Keratinocyte (primary cell): ENCODE measurements at regions not wholly inside any gene's neighbourhood (a gene's known extent, or its start where the extent isn't known, plus 50 kb on each side); places are given as distances from the start of the nearest gene placed in this dataset.

ENCODE experiments used
- DNase-seq: peaks from one replicate; pipeline ENCODE4 v3.0.0-alpha.2; 2011; ENCODE audit warnings: low read depth, missing footprints, low spot score
- FAIRE-seq: peaks from 2 replicates; lab custom pipeline; 2011; peaks lifted over from hg19 to GRCh38; lab: Jason Lieb, UNC
- H2AFZ ChIP-seq: 2 replicates; pipeline ENCODE4 v1.6.0; 2012; ENCODE audit warnings: low read length, control low read depth, inconsistent platforms; ENCODE audit not compliant: control insufficient read depth
- H3K27ac ChIP-seq: 2 replicates; pipeline ENCODE4 v1.5.1; 2011; ENCODE audit warnings: low read length; ENCODE audit not compliant: control insufficient read depth, insufficient read depth
- H3K27me3 ChIP-seq: 3 replicates; pipeline ENCODE4 v1.6.0; 2011; ENCODE audit warnings: low read length; ENCODE audit not compliant: control insufficient read depth, insufficient read depth; ENCODE audit errors: extremely low read depth
- H3K36me3 ChIP-seq, 2 experiments: 2 replicates in 1 of 2; 3 replicates in 1 of 2; pipeline ENCODE4 v1.5.1; 2011; ENCODE audit warnings: low read length in 2 of 2, mild to moderate bottlenecking in 1 of 2; ENCODE audit not compliant: control insufficient read depth in 2 of 2, insufficient read depth in 2 of 2; ENCODE audit errors: extremely low read depth in 1 of 2
- H3K4me1 ChIP-seq: 3 replicates; pipeline ENCODE4 v1.5.1; 2011; ENCODE audit warnings: low read length; ENCODE audit not compliant: control insufficient read depth, insufficient read depth; ENCODE audit errors: extremely low read depth
- H3K4me2 ChIP-seq: 3 replicates; pipeline ENCODE4 v1.6.0; 2011; ENCODE audit warnings: low read depth, low read length; ENCODE audit not compliant: control insufficient read depth, insufficient read depth; ENCODE audit errors: extremely low read depth
- H3K4me3 ChIP-seq, 3 experiments: fragments of 200-600 bp in 1 of 3; sonication (generic) in 1 of 3; 2 replicates in 2 of 3; 3 replicates in 1 of 3; pipeline ENCODE4 v1.5.1; 2011 to 2016; ENCODE audit warnings: low read length in 3 of 3, mild to moderate bottlenecking in 3 of 3, control low read depth in 2 of 3, inconsistent platforms in 1 of 3, low read depth in 1 of 3, mixed read lengths in 1 of 3, mixed run types in 1 of 3, moderate library complexity in 1 of 3; ENCODE audit not compliant: control insufficient read depth in 2 of 3, insufficient read depth in 2 of 3; ENCODE audit errors: extremely low read depth in 1 of 3
- H3K79me2 ChIP-seq: 2 replicates; pipeline ENCODE4 v1.6.0; 2012; ENCODE audit warnings: low read length; ENCODE audit not compliant: control insufficient read depth, insufficient read depth
- H3K9ac ChIP-seq: 3 replicates; pipeline ENCODE4 v1.6.0; 2011; ENCODE audit warnings: low read length; ENCODE audit not compliant: control insufficient read depth, insufficient read depth; ENCODE audit errors: extremely low read depth
- H3K9me1 ChIP-seq: 3 replicates; pipeline ENCODE4 v1.6.0; 2011; ENCODE audit warnings: low read length; ENCODE audit not compliant: control insufficient read depth, insufficient read depth; ENCODE audit errors: extremely low read depth
- H3K9me3 ChIP-seq: 2 replicates; pipeline ENCODE4 v1.5.1; 2012; ENCODE audit warnings: low read depth, low read length; ENCODE audit not compliant: control insufficient read depth
- H4K20me1 ChIP-seq: 3 replicates; pipeline ENCODE4 v1.6.0; 2011; ENCODE audit warnings: low read length; ENCODE audit not compliant: control insufficient read depth, insufficient read depth; ENCODE audit errors: extremely low read depth
- EZH2 ChIP-seq: IDR thresholded peaks from one replicate; pipeline ENCODE4 v1.6.1; 2012; ENCODE audit warnings: inconsistent platforms, mild to moderate bottlenecking, low read length, moderate library complexity
- dilution Hi-C: fragments of 300-500 bp; cut with MboI; formaldehyde crosslinking; loops from one replicate; pipeline ENCODE4 v1.7.0; 2020; ENCODE audit warnings: low sequenced_read_pairs; ENCODE audit not compliant: extremely low pct_ligation_motif_present
- TF ChIP-seq, protein P1 (sequence below), 3 experiments: IDR thresholded peaks in 1 of 3; conservative IDR thresholded peaks in 1 of 3; optimal IDR thresholded peaks in 1 of 3; 2 replicates in 2 of 3; 3 replicates in 1 of 3; pipeline versions ENCODE3 to v1.5.1; 2011; ENCODE audit warnings: low read length in 3 of 3, mild to moderate bottlenecking in 3 of 3, moderate library complexity in 2 of 3, control low read depth in 1 of 3, inconsistent platforms in 1 of 3; ENCODE audit not compliant: insufficient read depth in 2 of 3; ENCODE audit errors: extremely low read depth in 1 of 3

DNA sequence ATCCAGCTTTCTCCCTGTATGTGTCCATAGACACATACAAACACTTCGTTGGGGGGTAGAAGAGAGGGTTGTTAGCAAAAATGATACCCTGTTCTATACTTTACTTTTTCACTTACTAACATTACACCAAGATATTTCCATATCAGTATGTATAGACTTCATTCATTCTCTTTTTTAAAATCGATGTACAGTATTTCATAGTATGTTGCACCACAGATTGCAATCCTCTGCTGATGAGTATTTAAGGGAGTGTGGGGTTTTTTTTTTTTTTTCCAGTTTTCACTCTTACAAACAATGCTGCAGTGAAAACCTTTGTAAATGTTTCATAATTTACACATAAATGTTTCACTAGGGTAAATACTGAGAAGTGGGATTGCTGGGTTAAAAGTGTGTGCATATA, 402.3 kb downstream of the LRATD1 start:
- H2AFZ ChIP-seq: no peak overlapping the region
- no peaks in the 10 kb centered on the region for H3K9me1 ChIP-seq
- H3K27me3 ChIP-seq: no peaks in the 10 kb centered on the region
- no peaks in the 10 kb centered on the region for H3K36me3 ChIP-seq
- no peaks in the 10 kb centered on the region for H3K9me3 ChIP-seq
- no peaks in the 10 kb centered on the region for H3K4me1 ChIP-seq
- no peaks in the 10 kb centered on the region for H3K79me2 ChIP-seq
- no peak for TF ChIP-seq EZH2
- TF ChIP-seq, protein P1, sequence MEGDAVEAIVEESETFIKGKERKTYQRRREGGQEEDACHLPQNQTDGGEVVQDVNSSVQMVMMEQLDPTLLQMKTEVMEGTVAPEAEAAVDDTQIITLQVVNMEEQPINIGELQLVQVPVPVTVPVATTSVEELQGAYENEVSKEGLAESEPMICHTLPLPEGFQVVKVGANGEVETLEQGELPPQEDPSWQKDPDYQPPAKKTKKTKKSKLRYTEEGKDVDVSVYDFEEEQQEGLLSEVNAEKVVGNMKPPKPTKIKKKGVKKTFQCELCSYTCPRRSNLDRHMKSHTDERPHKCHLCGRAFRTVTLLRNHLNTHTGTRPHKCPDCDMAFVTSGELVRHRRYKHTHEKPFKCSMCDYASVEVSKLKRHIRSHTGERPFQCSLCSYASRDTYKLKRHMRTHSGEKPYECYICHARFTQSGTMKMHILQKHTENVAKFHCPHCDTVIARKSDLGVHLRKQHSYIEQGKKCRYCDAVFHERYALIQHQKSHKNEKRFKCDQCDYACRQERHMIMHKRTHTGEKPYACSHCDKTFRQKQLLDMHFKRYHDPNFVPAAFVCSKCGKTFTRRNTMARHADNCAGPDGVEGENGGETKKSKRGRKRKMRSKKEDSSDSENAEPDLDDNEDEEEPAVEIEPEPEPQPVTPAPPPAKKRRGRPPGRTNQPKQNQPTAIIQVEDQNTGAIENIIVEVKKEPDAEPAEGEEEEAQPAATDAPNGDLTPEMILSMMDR (optimal IDR thresholded peaks at IDR 0.05 in 1 of 3, IDR thresholded peaks at IDR 0.05 in 1 of 3, conservative IDR thresholded peaks at IDR 0.05 in 1 of 3; ENCODE audit: extremely low read depth in 1 of 3, insufficient read depth in 2 of 3, low read length in 3 of 3): no peak
- no peak overlapping the region for H3K9ac ChIP-seq
- no peaks in the 10 kb centered on the region for H4K20me1 ChIP-seq
- FAIRE-seq (no peak), DNase-seq (no peak)
- no peak overlapping the region for H3K4me2 ChIP-seq
- H3K27ac ChIP-seq: no peak overlapping the region
- H3K4me3 ChIP-seq: no peak overlapping the region
- dilution Hi-C loops: no loop called here

DNA sequence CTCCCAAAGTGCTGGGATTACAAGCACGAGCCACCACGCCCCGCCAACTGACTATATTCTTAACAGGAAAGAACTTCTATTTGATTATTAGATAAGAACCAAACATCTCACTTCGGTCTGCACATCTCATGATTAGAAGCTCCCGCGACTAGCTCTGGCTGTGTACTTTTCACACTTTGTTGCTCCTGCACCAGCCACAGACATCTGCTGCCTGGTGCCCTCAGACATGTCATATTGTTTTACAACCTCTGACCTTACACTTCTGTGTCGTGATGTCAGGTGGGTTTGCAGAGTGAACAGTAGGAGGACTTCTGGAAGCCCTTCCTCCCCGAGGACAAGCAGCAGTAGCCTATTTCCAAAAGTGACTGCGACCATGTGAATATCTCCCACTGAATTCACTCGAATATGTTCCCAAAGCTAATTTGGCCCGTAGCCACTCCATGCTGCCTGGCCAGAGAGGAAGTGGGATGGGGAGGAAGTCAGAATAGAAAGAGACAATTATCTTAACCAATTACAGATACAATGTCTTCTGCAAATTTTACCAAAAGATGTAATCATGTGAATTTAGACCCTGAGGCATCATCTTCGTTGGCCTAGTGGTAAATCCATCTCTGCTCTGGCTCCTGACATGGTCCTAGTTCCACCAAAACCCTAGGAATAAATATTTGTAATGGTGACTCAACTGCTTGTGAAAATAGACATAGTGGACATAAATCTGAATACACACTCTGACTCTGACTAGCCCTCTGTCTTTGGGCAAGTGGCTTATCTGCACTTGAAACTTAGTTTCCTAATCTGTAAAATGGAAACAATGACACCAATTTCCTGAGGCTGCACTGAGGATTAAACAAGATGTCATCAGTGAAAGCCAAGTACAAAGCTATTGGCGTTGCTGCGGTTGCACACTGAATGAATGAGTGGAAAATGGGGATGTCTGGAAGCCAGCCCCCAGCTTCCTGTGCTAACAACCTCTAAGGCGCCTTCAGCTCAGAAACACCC, 406.1 kb downstream of the LRATD1 start:
- Histone ChIP-seq H3K27me3 (no peaks in the 10 kb centered on the region), H3K9me3 (no peaks in the 10 kb centered on the region), H3K9me1 (no peaks in the 10 kb centered on the region), H3K4me3 (no peak overlapping the region), H4K20me1 (no peaks in the 10 kb centered on the region), H3K4me1 (no peaks in the 10 kb centered on the region), H3K4me2 (no peak overlapping the region), H3K36me3 (no peaks in the 10 kb centered on the region), H3K79me2 (no peaks in the 10 kb centered on the region), H3K9ac (no peak overlapping the region), H2AFZ (no peak overlapping the region), H3K27ac (no peak overlapping the region)
- no peak for FAIRE-seq
- DNase-seq: no peak
- TF ChIP-seq EZH2: no peak
- TF ChIP-seq, protein P1 (optimal IDR thresholded peaks at IDR 0.05 in 1 of 3, IDR thresholded peaks at IDR 0.05 in 1 of 3, conservative IDR thresholded peaks at IDR 0.05 in 1 of 3; ENCODE audit: extremely low read depth in 1 of 3, insufficient read depth in 2 of 3, low read length in 3 of 3): no peak
- dilution Hi-C loops: no loop called here
